Retinal pigment epithelial cell (primary cell): ENCODE measurements at regions not wholly inside any gene's neighbourhood (a gene's known extent, or its start where the extent isn't known, plus 50 kb on each side); places are given as distances from the start of the nearest gene placed in this dataset.

Experiments
- DNase-seq: peaks from one replicate; pipeline ENCODE4 v3.0.0-alpha.2; 2010; ENCODE audit warnings: low read depth
- H3K4me3 ChIP-seq: 2 replicates; pipeline ENCODE4 v1.5.1; 2011; ENCODE audit warnings: mild to moderate bottlenecking, low read length, control low read depth, moderate library complexity
- CTCF ChIP-seq: conservative IDR thresholded peaks from 2 replicates; pipeline ENCODE4 v1.5.1; 2011; ENCODE audit warnings: low read depth, low read length, control low read depth, inconsistent platforms

GRCh38 chr20:57841297-57841866, 131.6 kb upstream of the PMEPA1 start:
- DNase-seq = no peak
- TF ChIP-seq CTCF = no peak
- no peak overlapping the region for H3K4me3 ChIP-seq

- no peak for DNase-seq
- H3K4me3 ChIP-seq = no peak overlapping the region
- TF ChIP-seq CTCF = no peak
These were observed 130.9 kb upstream of the PMEPA1 start for GRCh38 chr20:57840504-57841296.

- H3K4me3 ChIP-seq = no peak overlapping the region
- DNase-seq = no peak
- no peak for TF ChIP-seq CTCF
These were observed 130.3 kb upstream of the PMEPA1 start for GRCh38 chr20:57840066-57840465.

GRCh38 chr20:57838670-57839151, 128.9 kb upstream of the PMEPA1 start:
- H3K4me3 ChIP-seq = no peak overlapping the region
- no peak for TF ChIP-seq CTCF
- no peak for DNase-seq

- TF ChIP-seq CTCF = no peak
- DNase-seq = no peak
- H3K4me3 ChIP-seq = no peak overlapping the region
These were observed 127.6 kb upstream of the PMEPA1 start for GRCh38 chr20:57837208-57838035.

- TF ChIP-seq CTCF = no peak
- DNase-seq = no peak
- no peak overlapping the region for H3K4me3 ChIP-seq
These were observed 126.0 kb upstream of the PMEPA1 start for GRCh38 chr20:57835588-57836455.
